Spinal cord (tissue), 9 donors: ENCODE measurements at regions not wholly inside any gene's neighbourhood (a gene's known extent, or its start where the extent isn't known, plus 50 kb on each side); places are given as distances from the start of the nearest gene placed in this dataset.
"Not testable (repeated sequence)": the region's sequence is repeated elsewhere in the genome, so short reads cannot be mapped to it uniquely, and the experiment has no call there.

ENCODE experiments used
- DNase-seq, 6 donors: peaks; one replicate each; pipeline versions ENCODE4 v3.0.0 to v3.0.0-alpha.2; 2013 to 2015; ENCODE audit warnings: low spot score in 6 of 6, low read depth in 4 of 6
- H3K27ac ChIP-seq: one replicate; pipeline ENCODE4 v1.5.1; 2013; ENCODE audit warnings: low read depth, low read length, control low read depth
- H3K27me3 ChIP-seq: one replicate; pipeline ENCODE4 v1.6.1; 2013; ENCODE audit warnings: low read length; ENCODE audit not compliant: control insufficient read depth, insufficient read depth
- H3K36me3 ChIP-seq: one replicate; pipeline ENCODE4 v1.6.1; 2013; ENCODE audit warnings: low read length; ENCODE audit not compliant: control insufficient read depth, insufficient read depth
- H3K4me1 ChIP-seq: one replicate; pipeline ENCODE4 v1.6.1; 2013; ENCODE audit warnings: low read length; ENCODE audit not compliant: control insufficient read depth, insufficient read depth
- H3K4me3 ChIP-seq: one replicate; pipeline ENCODE4 v1.5.1; 2013; ENCODE audit warnings: low read depth, low read length, control low read depth
- H3K9me3 ChIP-seq: one replicate; pipeline ENCODE4 v1.6.1; 2013; ENCODE audit warnings: low read length; ENCODE audit not compliant: control insufficient read depth, insufficient read depth
- WGBS: methylation state at CpG from one replicate; pipeline ENCODE4 v1.1.5; 2013; ENCODE audit warnings: missing lambda C conversion rate; ENCODE audit not compliant: insufficient coverage; 5-methylcytosine and 5-hydroxymethylcytosine counted together
- donor health status: healthy.

DNA sequence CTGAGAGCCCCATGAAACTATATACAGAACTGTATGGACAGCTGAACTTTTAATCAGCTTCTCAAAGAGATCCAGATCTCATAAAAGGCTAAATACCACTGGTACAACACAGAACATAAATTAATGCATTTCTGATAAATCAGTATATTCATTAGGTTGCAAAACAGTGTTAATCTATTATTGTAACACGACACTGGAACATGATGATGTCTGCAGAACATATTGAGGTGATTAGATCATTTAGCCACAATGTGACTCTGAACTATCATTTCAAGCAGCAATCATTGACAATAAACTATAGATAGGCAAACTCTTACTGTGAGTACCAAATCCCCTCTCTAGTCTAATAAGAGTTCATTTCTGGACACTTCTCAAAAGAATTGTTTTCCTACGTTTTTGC lies 50.3 kb downstream of the GASK1B start:
- H3K4me1 ChIP-seq = no peaks in the 10 kb centered on the region
- no peaks in the 10 kb centered on the region for H3K27me3 ChIP-seq
- no CpG with 5 or more reads among the region's 2 CpGs for WGBS
- DNase-seq = no peak
- H3K4me3 ChIP-seq = no peak overlapping the region
- no peak overlapping the region for H3K27ac ChIP-seq
- no peaks in the 10 kb centered on the region for H3K9me3 ChIP-seq
- no peaks in the 10 kb centered on the region for H3K36me3 ChIP-seq

DNA sequence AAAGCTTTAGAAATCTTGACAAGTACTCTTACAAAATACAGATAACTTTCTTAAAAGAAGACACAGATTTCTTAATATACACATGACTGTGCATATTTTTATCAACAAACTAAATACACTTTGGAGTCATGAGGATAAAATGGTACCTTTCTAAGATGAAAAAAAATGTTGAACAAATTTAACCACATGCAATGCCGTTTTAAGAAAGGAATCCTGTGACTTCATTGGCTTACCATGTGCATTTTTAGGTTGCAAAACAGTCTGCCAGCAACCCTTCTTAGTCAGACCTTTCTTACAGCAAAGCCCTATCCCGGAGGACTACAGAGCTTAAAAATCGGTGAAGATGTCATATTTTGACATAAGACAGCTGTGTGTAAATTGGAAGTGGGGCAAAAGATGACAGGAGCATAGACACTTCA lies 51.7 kb downstream of the GASK1B start:
- Histone ChIP-seq H3K27ac (peak overlapping the region; percentile 82), H3K27me3 (no peaks in the 10 kb centered on the region), H3K9me3 (no peaks in the 10 kb centered on the region), H3K4me3 (no peak overlapping the region), H3K4me1 (no peaks in the 10 kb centered on the region), H3K36me3 (no peaks in the 10 kb centered on the region)
- DNase-seq = peak in 1 of 6 donors; percentile 45
- WGBS = no CpG with 5 or more reads among the region's 3 CpGs

DNA sequence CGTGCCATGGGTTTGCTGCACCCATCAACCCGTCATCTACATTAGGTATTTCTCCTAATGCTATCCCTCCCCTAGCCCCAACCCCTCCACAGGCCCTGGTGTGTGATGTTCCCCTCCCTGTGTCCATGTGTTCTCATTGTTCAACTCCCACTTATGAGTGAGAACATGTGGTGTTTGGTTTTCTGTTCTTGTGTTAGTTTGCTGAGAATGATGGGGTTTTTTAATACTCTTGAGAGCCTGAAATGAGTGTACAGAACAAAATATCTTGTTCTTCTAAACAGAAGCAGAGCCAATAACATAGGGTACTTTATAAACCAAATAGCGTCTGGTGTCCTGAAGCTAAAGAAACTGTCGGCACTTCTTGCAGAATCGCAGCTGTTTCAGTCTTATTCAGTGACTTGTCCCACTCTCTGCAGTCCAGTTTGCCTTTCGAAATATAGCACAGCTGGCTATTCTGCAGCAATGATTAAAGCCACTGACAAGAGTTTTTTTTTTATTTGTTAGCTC lies 52.1 kb downstream of the GASK1B start:
- H3K27me3 ChIP-seq, H3K4me3 ChIP-seq, H3K9me3 ChIP-seq, H3K4me1 ChIP-seq, H3K36me3 ChIP-seq: not testable (repeated sequence)
- DNase-seq = peak in 2 of 6 donors; percentile 42 to 43
- peak overlapping the region; percentile 82 for H3K27ac ChIP-seq
- WGBS = 48% methylated on average over 4 of the region's 6 CpGs

DNA sequence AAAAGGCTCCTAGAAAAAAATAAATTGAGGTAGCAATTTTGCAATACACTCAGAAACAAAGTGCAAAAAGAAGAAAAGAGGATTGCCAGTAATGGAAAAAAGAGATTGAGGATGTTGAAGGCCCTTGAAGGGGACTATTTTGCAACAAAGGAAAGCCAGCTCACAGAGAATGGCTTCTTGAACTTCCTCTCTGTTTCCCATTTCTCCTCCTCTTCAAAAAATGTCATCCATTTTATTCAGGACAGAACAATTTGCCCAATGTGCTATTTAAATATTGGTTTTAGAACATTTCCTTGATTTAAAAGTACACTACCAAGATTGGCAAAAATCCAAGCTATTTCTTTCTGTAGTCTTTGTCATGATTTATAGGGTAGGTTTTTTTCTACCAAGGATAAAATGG lies 60.2 kb downstream of the GASK1B start:
- peak in 1 of 6 donors; percentile 43 for DNase-seq
- H3K27me3 ChIP-seq = no peaks in the 10 kb centered on the region
- H3K36me3 ChIP-seq = no peaks in the 10 kb centered on the region
- H3K4me3 ChIP-seq = no peak overlapping the region
- H3K27ac ChIP-seq = no peak overlapping the region
- H3K9me3 ChIP-seq = no peaks in the 10 kb centered on the region
- H3K4me1 ChIP-seq = no peaks in the 10 kb centered on the region

DNA sequence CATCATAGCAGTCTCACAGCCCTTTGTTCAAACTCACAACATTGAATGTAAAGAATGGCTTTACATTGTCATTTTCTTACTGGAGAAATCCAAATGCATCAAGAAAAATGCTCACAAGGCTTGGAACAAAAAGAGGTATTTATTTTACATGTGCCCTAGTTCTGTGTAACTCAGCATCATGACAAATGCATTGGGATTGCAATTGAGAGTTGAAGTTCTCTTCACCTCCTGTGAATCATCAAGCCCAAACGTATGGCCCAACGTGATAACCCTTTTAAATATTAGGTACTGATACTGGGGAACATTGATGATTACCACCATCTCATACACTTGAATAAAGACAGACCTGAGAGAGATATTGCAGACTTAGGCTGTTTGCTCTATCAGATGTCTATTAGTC lies 61.6 kb downstream of the GASK1B start:
- no peaks in the 10 kb centered on the region for H3K4me1 ChIP-seq
- no peaks in the 10 kb centered on the region for H3K27me3 ChIP-seq
- no CpG with 5 or more reads among the region's 2 CpGs for WGBS
- DNase-seq = no peak
- H3K4me3 ChIP-seq = no peak overlapping the region
- no peaks in the 10 kb centered on the region for H3K36me3 ChIP-seq
- no peaks in the 10 kb centered on the region for H3K9me3 ChIP-seq
- no peak overlapping the region for H3K27ac ChIP-seq

DNA sequence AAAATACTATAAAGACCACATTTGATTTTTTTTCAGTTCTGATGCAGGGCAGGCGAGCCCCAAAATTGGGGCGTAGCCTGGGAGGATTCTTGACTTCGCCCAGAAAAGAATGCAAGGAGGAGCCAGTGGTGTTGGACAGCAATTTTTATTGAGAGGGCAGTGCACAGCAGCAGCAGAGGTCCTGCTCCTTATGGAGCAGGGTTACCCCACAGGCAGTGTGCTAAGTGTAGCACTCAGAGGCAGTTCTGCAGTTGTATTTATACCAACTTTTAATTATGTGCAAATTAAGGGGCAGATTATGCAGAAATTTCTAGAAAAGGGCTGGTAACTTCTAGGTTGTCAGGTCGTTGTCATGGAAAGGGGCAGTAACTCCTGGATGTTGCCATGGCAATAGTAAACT lies 69.9 kb downstream of the GASK1B start:
- H3K4me3 ChIP-seq = no peak overlapping the region
- H3K36me3 ChIP-seq = no peaks in the 10 kb centered on the region
- WGBS = 85% methylated on average over 4 of the region's 4 CpGs
- no peak overlapping the region for H3K27ac ChIP-seq
- no peaks in the 10 kb centered on the region for H3K27me3 ChIP-seq
- H3K4me1 ChIP-seq = no peaks in the 10 kb centered on the region
- no peak for DNase-seq
- H3K9me3 ChIP-seq = no peaks in the 10 kb centered on the region

DNA sequence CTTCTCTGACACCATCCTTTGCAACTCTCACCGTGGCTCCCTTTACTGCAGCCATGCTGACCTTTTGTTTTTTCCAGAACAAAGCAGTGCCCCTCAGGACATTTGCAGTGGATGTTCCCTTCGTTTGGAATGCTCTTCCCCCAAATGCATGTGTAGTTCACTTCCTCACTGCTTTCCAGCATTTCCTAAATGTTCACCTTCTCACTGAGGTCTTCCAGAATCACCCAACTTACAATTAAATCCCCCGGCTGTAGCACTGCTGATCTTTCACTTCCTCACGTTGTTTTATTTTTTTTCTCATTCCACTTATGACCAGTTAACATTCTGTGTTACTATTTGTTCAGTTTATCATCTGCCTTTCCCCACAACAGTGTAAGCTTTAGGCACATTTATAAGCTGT lies 73.1 kb downstream of the GASK1B start:
- no peaks in the 10 kb centered on the region for H3K27me3 ChIP-seq
- H3K4me1 ChIP-seq = no peaks in the 10 kb centered on the region
- no peaks in the 10 kb centered on the region for H3K9me3 ChIP-seq
- WGBS = 37% methylated on average over 3 of the region's 4 CpGs
- H3K4me3 ChIP-seq = no peak overlapping the region
- H3K36me3 ChIP-seq = no peaks in the 10 kb centered on the region
- DNase-seq = no peak
- no peak overlapping the region for H3K27ac ChIP-seq

DNA sequence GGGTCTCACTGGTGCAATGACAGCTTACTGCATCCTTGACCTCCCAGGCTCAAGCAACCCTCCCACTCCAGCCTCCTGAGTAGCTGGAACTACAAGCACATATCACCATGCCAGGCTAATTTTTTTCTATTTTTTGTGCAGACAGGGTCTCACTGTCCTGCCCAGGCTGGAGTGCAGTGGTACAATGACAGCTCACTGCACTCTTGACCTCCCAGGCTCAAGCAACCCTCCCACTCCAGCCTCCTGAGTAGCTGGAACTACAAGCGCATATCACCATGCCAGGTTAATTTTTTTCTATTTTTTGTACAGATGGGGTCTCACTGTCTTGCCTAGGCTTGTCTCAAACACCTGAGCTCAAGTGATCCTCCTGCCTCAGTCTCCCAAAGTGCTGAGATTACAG lies 74.0 kb downstream of the GASK1B start:
- DNase-seq = no peak
- no peaks in the 10 kb centered on the region for H3K9me3 ChIP-seq
- no CpG with 5 or more reads among the region's 1 CpG for WGBS
- H3K27ac ChIP-seq = no peak overlapping the region
- H3K27me3 ChIP-seq = no peaks in the 10 kb centered on the region
- no peaks in the 10 kb centered on the region for H3K4me1 ChIP-seq
- H3K4me3 ChIP-seq = no peak overlapping the region
- H3K36me3 ChIP-seq = no peaks in the 10 kb centered on the region

DNA sequence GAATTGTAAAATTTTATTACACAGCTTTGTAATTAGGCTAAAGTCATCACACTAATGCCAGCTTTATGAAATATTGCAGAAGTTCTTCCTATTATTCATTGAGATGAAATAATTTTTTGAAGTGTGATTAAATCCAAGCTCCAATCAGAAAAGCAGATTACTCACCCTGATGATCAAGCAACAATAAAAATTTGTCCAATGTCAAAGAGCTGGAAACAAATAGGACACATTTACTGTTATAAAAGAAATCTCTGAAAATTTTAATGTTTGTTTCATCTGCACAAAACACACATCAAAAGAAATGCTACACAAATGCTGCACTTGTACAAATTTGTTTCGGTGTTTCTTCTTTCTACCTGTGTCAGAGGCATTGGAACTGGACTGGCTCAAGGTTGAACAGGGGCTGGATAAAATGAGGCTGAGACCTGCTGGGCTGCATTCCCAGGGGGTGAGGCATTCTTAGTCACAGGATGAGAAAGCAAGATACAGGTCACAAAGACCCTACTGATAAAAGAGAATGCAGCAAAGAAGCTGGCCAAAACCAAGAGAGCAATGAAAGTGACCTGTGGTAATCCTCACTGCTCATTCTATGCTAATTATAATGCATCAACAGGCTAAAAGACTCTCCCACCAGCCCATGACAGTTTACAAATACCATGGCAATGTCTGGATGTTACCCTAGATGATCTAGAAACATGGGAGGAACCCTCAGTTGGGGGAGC lies 78.3 kb downstream of the GASK1B start:
- Histone ChIP-seq H3K27ac (no peak overlapping the region), H3K4me1 (no peaks in the 10 kb centered on the region), H3K36me3 (no peaks in the 10 kb centered on the region), H3K4me3 (no peak overlapping the region), H3K27me3 (no peaks in the 10 kb centered on the region), H3K9me3 (no peaks in the 10 kb centered on the region)
- WGBS = no CpG with 5 or more reads among the region's 1 CpG
- DNase-seq = no peak

DNA sequence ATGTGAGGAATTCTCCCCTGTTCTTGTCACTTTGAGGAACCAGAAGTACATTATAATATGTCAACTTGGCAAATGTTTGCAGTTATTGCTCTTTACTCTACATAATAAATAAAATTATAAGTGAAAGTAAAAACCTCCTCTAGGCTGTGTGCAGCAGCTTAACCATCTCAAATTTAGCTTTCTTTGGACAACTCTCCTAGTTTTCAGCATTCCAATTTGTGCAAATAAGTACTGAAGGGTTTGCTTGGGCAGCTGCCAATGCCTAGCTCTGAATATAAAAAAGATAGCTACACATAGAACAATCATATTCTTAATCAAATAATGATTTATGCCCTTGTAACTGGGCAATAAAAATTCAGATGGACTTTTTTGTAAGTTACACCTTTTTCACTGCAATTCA lies 82.5 kb downstream of the GASK1B start:
- Histone ChIP-seq H3K4me3 (no peak overlapping the region), H3K4me1 (no peaks in the 10 kb centered on the region), H3K36me3 (no peaks in the 10 kb centered on the region), H3K27me3 (no peaks in the 10 kb centered on the region), H3K9me3 (no peaks in the 10 kb centered on the region), H3K27ac (no peak overlapping the region)
- DNase-seq = peak in 2 of 6 donors; percentile 44 to 45
